GM12892 (cell line): ENCODE measurements at regions not wholly inside any gene's neighbourhood (a gene's known extent, or its start where the extent isn't known, plus 50 kb on each side); places are given as distances from the start of the nearest gene placed in this dataset.

Source experiments
- POLR2A ChIP-seq: IDR thresholded peaks from 2 replicates; pipeline ENCODE4 v1.6.1; 2011; ENCODE audit warnings: low read depth, low read length, control low read depth
- POLR2AphosphoS5 ChIP-seq: IDR thresholded peaks from 2 replicates; pipeline ENCODE4 v1.6.1; 2011; ENCODE audit warnings: low read depth, low read length, control low read depth
- TAF1 ChIP-seq: IDR thresholded peaks from 2 replicates; pipeline ENCODE4 v1.6.1; 2011; ENCODE audit warnings: low read depth, mild to moderate bottlenecking, control low read depth, low read length, borderline replicate concordance

DNA sequence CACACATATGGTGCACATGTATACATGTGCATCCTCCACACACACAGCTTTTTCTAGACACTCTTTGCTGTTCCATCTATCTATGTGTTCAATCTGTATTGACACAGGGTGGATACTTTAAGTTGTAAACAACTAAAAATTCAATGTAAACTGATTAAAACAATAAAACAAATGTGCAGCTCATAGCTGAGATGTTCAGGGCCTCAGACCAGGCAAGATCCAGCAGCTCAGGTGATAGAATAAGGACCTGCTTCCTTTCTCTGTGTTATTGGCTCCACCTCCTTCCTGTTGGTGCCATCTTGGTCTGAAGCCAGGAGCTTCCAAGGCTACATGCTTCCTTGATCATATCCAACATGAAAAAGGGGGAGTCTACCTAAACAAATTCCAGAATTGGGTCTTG is 158.1 kb upstream of the RFLNA start:
- TF ChIP-seq POLR2A (no peak), TAF1 (no peak), POLR2AphosphoS5 (no peak)
